ENCODE measurements at regions not wholly inside any gene's neighbourhood (a gene's known extent, or its start where the extent isn't known, plus 50 kb on each side); places are given as distances from the start of the nearest gene placed in this dataset.

DNA sequence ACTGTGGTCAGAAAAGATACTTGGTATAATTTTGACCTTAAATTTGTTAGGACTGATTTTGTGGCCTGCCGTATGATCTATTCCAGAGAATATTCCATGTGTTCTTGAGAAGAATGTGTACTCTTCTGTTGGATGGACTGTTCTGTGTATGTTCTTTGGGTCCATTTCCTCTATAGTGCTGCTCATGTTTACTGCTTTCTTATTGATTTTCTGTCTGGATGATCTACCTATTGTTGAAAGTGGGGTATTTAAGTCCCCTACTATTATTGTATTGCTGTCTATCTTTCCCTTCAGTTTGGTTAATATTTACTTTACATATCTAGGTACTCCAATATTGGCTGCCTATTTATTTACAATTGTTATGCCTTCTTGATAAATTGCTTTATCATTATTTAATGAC, 298.4 kb downstream of the BCKDHB start:
- no peak for DNase-seq (ENCODE audit: low spot score)

DNA sequence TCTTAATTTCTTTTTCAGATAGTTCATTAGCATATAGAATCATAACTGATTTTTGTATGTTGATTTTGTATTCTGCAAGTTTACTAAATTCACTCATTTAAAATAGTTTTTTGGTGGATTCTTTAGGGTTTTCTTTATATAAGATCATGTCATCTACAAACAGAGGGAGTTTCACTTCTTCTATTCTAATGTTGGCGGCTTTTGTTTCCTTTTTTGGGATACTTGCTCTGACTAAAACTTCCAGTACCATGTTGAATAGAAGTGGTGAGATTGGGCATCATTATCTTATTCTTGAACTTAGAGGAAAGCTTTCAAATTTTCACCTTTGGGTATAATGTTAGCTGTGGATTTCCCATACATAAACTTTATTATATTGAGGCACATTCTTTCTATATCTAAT, 296.9 kb downstream of the BCKDHB start:
- no peak for DNase-seq (ENCODE audit: low spot score)

DNA sequence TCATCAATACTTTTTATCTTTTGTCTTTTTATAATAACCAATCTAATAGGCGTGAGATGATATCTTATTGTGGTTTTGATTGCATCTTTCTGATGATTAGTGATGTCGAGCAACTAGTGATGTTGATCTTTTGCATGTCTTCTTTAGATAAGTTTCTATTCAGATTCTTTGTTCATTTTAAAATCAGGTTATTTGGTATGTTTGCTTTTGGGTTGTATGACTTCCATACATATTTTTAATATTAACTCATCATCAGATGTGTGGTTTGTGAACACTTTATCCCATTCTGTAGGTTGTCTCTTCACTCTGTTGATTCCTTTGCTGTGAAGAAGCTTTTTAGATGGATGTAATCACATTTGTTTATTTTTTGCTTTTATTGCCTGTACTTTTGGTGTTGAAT, 295.8 kb downstream of the BCKDHB start:
- DNase-seq (ENCODE audit: low spot score) = no peak
